Tibial artery (tissue), 4 donors: ENCODE measurements at regions not wholly inside any gene's neighbourhood (a gene's known extent, or its start where the extent isn't known, plus 50 kb on each side); places are given as distances from the start of the nearest gene placed in this dataset.

Experiments used
- DNase-seq, 2 donors: peaks; one replicate each; pipeline ENCODE4 v3.0.0-alpha.2; 2019
- H3K27ac ChIP-seq, 2 donors: fragments of 200-600 bp; sonication (generic) in 1 of 2; 1 replicate in 1 of 2; 2 replicates in 1 of 2; pipeline ENCODE4 v1.5.1; 2018 to 2019; ENCODE audit warnings: mild to moderate bottlenecking in 1 of 2
- H3K27me3 ChIP-seq, 2 donors: fragments of 200-600 bp; sonication (generic) in 1 of 2; one replicate each; pipeline versions ENCODE4 v1.5.1 to v1.6.0; 2016 to 2019
- H3K36me3 ChIP-seq, 3 donors: fragments of 200-600 bp; sonication (generic) in 2 of 3; one replicate each; pipeline ENCODE4 v1.5.1; 2016 to 2019; ENCODE audit warnings: mild to moderate bottlenecking in 2 of 3
- H3K4me1 ChIP-seq, 4 donors: fragments of 200-600 bp; sonication (generic) in 2 of 4; 1 replicate in 3 of 4; 2 replicates in 1 of 4; pipeline ENCODE4 v1.5.1; 2016 to 2019
- H3K4me3 ChIP-seq, 2 donors: fragments of 200-600 bp; sonication (generic) in 1 of 2; 1 replicate in 1 of 2; 2 replicates in 1 of 2; pipeline ENCODE4 v1.5.1; 2018 to 2019; ENCODE audit warnings: mild to moderate bottlenecking in 2 of 2
- H3K9me3 ChIP-seq, 3 donors: fragments of 200-600 bp; sonication (generic) in 1 of 3; one replicate each; pipeline ENCODE4 v1.5.1; 2016 to 2019
- intact Hi-C: fragments of 100-400 bp; cut with DNase I; formaldehyde crosslinking; loops from one replicate; pipeline ENCODE4 v1.15.0; 2023; ENCODE audit warnings: low total_unique reads
- TF ChIP-seq, protein P1 (sequence below), 2 experiments: fragments of 200-600 bp in 1 of 2; fragments of 450-650 bp in 1 of 2; IDR thresholded peaks; one replicate each; pipeline ENCODE4 v1.5.1; 2017 to 2019; ENCODE audit warnings: antibody characterized with exemption in 2 of 2, mild to moderate bottlenecking in 1 of 2, moderate library complexity in 1 of 2

DNA sequence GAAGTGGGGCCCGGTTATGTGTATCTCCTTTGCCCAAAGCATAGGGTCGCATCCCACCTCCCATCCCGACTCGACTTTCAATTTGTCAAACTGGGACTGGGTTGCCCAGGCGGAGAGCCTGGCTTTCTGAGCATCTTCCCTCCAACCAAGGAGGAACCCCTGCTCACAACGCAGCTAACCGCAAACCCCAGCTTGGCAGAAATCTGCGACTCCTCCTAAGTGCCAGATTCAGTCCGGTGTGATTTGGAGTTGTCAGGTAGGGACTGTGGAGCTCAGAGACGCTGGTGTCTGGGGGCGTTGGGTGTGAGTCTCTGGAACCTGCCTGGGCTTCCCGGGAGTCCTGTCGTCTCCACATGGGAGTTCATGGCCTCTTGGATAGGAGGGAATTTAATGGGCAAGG is 1126.7 kb downstream of the AACS start:
- TF ChIP-seq, protein P1, sequence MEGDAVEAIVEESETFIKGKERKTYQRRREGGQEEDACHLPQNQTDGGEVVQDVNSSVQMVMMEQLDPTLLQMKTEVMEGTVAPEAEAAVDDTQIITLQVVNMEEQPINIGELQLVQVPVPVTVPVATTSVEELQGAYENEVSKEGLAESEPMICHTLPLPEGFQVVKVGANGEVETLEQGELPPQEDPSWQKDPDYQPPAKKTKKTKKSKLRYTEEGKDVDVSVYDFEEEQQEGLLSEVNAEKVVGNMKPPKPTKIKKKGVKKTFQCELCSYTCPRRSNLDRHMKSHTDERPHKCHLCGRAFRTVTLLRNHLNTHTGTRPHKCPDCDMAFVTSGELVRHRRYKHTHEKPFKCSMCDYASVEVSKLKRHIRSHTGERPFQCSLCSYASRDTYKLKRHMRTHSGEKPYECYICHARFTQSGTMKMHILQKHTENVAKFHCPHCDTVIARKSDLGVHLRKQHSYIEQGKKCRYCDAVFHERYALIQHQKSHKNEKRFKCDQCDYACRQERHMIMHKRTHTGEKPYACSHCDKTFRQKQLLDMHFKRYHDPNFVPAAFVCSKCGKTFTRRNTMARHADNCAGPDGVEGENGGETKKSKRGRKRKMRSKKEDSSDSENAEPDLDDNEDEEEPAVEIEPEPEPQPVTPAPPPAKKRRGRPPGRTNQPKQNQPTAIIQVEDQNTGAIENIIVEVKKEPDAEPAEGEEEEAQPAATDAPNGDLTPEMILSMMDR (IDR thresholded peaks at IDR 0.05): no peak
- intact Hi-C loops: no loop called here
- Histone ChIP-seq H3K27ac (no peak overlapping the region), H3K4me1 (no peaks in the 10 kb centered on the region), H3K36me3 (no peaks in the 10 kb centered on the region), H3K4me3 (no peak overlapping the region), H3K9me3 (no peaks in the 10 kb centered on the region), H3K27me3 (peaks cover 0 to 13% of the 10 kb centered on the region in 2 donors)
- DNase-seq: no peak

DNA sequence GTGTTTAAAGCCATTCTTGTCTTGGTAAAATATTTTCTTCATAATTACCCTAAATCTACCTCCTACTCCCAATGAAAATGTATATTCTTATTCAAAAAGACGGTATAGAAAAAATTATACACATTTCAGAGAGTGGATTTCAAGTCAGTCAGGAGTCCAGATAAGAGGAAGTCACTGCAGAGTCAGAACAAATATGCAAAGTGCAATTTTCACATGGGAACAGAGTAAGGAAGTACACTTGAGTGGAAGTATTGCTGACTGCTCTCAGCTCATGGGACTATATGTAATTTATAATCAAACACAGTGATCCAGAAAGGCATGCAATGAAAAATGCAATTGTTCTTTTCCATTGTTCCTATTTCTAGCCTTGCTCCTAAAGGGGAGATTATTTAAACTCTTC is 1128.0 kb downstream of the AACS start:
- H3K36me3 ChIP-seq: no peaks in the 10 kb centered on the region
- no peaks in the 10 kb centered on the region for H3K9me3 ChIP-seq
- H3K4me3 ChIP-seq: no peak overlapping the region
- no peaks in the 10 kb centered on the region for H3K4me1 ChIP-seq
- no peak for DNase-seq
- H3K27me3 ChIP-seq: peaks cover 0 to 13% of the 10 kb centered on the region in 2 donors
- TF ChIP-seq, protein P1 (IDR thresholded peaks at IDR 0.05): no peak
- no peak overlapping the region for H3K27ac ChIP-seq
- intact Hi-C loops: no loop called here

DNA sequence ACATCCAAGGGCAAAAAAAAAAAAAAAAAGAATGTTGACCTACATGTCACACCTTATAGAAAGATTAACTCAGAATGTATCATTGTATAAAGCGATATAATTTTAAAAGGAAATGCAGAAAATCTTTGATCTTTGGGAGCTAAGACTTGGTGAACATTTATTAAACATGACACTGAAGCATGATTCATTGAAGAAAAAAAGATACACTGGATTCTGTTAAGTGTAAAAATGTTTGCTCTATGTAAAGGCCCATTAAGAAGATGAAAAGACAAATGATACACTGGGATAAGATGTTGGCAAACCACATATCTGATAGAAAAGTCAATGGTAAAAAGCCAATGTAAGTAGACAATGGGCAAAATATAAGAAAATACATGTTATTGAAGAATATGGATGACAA is 1131.0 kb downstream of the AACS start:
- TF ChIP-seq, protein P1 (IDR thresholded peaks at IDR 0.05): no peak
- DNase-seq: no peak
- no peak overlapping the region for H3K4me3 ChIP-seq
- no peaks in the 10 kb centered on the region for H3K36me3 ChIP-seq
- H3K27ac ChIP-seq: no peak overlapping the region
- intact Hi-C loops: no loop called here
- no peaks in the 10 kb centered on the region for H3K9me3 ChIP-seq
- peaks cover 0 to 7% of the 10 kb centered on the region in 2 donors for H3K27me3 ChIP-seq
- H3K4me1 ChIP-seq: no peaks in the 10 kb centered on the region

DNA sequence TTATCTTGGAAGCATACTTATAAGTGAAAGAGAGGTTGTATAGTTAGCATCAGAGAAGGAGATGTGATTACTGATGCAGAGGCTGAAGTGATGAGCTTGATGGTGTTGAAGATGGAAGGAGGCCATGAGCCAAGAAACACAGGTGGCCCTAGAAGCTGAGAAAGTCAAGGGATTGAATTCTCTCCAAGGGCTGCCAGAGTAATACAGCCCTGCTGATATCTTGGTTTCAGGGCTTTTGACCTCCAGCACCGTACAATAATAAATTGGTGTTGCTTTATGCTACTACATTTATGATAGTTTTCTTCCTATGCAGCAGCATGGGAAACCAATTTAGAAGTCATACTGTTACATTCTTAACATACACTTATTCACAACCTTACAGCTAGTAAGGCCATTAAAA is 1133.3 kb downstream of the AACS start:
- Histone ChIP-seq H3K4me1 (no peaks in the 10 kb centered on the region), H3K27me3 (no peaks in the 10 kb centered on the region), H3K4me3 (no peak overlapping the region), H3K27ac (no peak overlapping the region), H3K9me3 (no peaks in the 10 kb centered on the region), H3K36me3 (no peaks in the 10 kb centered on the region)
- intact Hi-C loops: no loop called here
- TF ChIP-seq, protein P1 (IDR thresholded peaks at IDR 0.05): no peak
- no peak for DNase-seq

DNA sequence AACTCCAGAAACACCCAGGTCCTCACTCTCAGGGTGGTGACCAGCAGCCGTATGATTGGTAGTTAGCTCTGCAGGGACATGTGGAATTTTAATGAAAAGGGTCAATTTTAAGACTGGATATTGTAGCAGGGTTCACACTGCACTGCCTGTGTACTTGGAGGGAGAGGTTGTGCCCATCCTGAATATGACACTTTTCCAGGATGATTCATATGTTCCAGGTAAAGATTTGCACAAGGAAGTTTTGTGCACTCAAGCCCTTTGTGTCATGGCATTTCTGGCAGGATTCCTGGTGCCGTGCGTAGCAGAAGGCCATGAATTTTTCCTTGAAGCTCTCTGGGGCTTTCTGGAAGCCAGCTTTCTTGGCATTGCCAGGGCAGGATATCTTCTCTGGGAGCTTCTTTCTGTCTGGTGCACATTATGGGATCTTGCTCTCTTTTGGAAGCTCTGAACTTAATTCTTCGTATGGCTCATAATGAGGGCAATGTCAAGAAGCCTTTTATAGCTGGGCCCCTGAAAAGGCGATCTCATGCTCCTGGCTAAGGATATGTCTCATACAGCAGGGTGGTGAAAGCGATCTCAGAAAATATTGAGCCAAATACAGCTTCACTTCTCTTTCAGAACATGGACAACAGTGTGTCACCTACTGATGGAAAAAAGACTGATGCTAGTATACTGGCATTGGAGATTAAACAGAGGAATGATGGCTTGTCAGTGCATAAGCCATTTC is 1133.9 kb downstream of the AACS start:
- intact Hi-C loops: no loop called here
- Histone ChIP-seq H3K4me1 (no peaks in the 10 kb centered on the region), H3K4me3 (no peak overlapping the region), H3K36me3 (no peaks in the 10 kb centered on the region), H3K9me3 (no peaks in the 10 kb centered on the region), H3K27ac (no peak overlapping the region), H3K27me3 (no peaks in the 10 kb centered on the region)
- TF ChIP-seq, protein P1 (IDR thresholded peaks at IDR 0.05): no peak
- DNase-seq: no peak
